ENCODE measurements at regions not wholly inside any gene's neighbourhood (a gene's known extent, or its start where the extent isn't known, plus 50 kb on each side); places are given as distances from the start of the nearest gene placed in this dataset.
"Not testable (repeated sequence)": the region's sequence is repeated elsewhere in the genome, so short reads cannot be mapped to it uniquely, and the experiment has no call there.

DNA sequence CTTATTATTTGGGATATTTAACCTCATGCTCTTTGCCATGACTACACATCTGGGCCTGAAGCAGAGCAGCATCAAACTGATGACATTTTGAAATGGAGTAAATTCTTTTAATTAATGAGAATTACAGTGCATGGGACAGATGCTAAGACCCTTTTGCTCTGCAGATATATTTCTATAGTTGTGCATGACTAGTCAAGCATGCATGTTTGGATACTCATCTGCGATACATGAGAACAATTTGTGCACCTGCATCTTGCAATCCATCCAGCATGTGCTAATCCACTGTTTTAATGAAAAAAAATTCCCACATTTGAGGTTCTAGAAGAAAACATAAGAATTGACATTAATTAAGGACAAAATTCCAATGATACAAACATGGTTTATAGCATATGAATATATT, 1047.6 kb upstream of the ACO1 start:
- no peak for DNase-seq

DNA sequence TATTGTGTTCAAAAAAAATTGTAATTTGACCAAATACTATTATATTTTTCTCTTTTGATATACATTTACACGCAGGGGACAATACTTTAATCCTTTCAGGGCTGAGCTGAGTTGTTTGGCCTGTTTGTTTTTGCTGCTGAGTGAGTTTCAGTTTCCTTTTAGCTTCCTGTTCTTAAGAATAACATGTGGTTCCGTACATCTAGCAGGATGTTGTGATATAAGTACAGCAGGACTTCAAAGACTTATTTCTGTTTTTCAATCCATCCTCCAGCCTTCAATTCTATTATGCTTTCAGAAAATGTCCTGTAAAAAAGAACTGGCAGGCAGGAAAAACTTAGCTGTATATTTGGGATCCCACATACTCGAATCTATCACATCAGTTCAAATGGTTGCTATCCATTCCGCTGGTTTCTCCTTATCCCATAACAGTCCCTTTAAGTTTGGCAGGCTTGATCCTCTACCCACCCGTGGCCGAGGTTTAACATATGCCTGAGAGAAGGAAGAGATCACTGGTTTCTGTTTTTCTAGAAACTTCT, 1037.3 kb upstream of the ACO1 start:
- no peak for DNase-seq

DNA sequence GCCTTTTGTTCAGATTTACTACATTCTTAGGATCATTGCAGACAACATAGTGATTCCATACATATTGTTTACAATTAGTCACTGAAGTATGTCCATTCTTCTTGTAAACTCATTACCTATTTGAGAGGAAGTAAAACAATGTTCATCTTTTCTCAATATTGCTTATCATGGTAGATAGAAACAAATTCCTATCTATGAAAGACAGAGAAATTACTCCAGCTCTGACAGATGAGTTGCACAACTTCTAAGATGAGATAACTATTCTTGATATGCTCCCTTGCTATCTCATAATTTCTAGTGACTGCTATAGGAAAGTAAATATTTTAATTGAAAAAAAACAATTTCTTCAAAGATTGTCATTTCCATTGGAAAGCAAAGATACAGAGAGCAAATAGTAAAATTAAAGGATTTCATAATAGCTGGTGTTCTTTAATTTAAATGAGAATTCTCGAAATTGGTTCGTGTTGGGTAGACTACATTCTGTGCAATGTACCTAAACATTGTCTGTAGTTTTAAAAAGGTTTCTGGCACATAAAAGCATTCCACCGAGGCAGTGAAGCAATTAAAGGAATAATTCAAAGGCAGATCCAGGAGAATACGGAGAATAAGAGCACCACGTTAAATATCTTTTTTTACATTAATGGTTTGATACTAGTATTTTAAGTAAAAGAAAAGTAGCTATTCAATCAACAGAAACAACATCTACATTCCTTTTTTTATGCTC, 1029.1 kb upstream of the ACO1 start:
- no peak for DNase-seq

DNA sequence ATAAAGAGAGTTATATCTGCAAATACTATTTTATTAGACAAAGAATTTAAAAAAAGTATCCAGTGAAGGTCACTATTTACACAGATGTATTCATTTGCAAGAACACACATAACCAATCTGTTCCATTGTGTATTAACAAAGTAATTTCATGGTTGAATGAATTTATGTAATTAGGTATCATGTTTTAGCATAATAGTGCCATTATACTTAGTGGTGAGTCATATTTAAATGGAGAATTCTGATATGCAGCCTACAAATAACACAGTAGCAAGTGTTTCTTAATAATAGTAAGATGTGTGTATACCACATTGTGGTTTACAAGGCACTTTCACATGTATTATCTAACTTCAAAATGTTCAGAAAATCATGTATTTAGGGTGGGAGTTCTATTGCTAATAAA, 1028.5 kb upstream of the ACO1 start:
- DNase-seq, result peak; percentile 2

DNA sequence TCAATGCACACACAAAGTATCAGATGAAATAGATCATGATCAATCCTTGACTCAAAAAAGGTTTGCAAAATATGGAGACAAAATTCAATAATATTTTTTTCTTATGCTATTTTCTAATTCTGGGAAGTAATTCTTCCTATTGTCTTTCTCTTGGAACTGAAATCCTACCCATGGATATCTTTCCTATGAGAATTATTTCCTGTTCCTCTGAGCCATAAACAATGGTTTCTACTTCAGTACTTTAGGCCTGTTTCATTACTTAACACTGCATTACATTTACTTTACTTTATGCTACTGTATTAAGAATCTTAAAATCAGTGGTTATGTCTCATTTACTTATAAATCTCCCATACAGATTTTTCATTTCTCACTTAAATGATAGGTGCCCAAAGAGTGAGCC, 1025.4 kb upstream of the ACO1 start:
- DNase-seq, result no peak

DNA sequence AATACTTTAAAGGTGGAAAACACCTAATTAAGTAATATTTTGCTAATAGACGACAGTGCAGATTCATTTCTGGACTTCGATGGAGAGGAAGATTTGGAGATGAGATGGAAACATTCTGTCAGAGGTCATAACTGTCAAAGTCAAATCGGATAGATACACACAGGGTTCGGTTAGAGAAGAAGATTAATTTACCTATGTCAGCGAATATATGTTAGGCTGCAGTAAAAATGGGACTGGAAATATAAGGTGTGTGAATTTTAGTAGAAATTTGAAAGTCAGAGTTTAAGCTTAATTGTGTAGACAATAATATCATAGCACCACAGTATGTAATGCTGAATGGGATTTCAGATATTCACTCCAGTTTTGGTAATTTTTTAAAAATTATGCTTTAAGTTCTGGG, 1020.3 kb upstream of the ACO1 start:
- no peak for DNase-seq

DNA sequence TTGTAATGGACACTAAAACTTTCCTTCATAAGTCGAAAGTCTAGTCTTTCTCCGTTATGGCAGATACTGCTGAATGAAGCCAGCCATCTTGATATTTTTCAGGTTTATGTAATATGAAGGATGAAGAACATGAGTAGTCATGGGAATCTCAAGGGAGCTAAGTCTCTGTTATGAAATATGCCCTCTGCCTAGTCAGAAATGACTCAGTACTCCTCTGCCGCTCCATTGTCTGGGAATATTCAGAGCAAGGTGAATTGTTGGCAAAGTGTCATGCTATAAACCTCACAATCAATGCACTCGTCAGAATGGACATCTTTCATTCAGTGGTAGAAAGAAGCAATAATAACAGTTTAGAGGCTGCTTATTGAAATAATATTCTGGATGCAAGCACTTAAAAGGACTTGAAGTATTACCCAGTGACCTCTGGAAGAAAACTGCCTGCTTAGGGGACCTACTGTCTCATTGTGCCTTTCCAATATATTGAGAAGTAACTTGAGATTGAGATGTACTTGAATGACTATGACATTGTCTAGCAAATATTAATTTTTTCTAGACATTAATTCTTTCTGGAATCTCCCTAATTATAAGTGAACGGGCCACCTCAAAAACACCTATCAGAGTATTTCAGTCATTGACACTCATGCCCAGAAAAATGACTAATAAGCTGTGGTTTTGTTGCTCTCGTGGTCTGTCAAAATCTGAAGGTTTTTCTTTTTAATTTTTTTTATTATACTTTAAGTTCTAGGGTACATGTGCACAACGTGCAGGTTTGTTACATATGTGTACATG, 1011.5 kb upstream of the ACO1 start:
- DNase-seq, result no peak

DNA sequence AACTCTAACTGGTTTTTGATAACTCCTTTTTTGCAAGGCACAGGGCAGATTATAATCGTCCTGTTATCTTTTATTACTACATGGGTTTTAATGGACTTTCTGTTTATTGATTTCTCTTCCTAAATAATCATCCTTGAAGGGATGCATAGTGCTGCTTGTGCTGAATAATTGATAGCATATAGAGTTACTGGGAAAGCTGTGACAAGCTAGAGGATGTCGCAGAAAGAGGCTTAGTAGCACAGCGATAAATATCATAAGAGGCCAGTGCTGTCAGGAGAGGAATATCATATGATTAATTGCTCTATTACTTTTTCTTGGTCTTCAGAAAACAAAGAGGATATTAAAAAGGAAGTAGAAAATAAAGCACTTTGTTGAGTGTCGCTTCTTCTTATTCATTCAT, 1007.1 kb upstream of the ACO1 start:
- DNase-seq, result no peak

DNA sequence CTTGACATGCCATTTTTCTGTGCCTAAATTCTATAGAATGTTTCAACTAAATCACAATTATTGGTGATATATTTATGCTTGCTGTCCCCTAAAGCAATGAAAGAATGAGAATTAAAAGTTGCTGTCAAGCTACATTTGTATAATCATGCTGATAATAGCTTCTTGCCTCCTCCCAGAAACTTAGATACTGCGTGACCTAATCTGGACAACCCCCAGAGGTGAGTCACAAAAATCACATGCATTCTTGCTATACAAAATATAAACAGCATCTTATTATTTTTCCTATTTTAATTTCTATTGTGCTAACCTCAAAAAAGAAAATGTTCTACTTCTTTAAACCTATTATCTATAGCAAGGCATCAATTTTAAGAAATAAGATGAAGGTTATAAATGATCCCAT, 995.8 kb upstream of the ACO1 start:
- DNase-seq, result no peak

DNA sequence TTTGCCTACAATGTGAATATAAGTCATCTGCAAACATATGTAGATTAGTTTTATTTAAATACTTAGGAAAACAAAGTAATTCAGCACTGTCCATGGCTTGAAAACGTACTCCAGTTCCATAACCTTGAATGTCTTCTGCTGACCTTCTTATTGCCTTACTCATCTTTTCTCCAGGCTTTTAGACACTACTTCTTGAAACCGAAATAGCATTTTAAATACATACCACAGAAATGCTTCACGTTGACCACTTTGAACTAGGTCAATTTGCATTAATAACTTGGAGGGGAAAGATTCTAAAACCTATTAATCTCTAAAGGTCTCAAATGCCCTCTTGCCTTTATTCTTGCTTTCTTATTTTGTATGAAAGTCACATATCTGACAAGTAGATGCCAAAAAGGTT, 995.4 kb upstream of the ACO1 start:
- DNase-seq, result no peak

DNA sequence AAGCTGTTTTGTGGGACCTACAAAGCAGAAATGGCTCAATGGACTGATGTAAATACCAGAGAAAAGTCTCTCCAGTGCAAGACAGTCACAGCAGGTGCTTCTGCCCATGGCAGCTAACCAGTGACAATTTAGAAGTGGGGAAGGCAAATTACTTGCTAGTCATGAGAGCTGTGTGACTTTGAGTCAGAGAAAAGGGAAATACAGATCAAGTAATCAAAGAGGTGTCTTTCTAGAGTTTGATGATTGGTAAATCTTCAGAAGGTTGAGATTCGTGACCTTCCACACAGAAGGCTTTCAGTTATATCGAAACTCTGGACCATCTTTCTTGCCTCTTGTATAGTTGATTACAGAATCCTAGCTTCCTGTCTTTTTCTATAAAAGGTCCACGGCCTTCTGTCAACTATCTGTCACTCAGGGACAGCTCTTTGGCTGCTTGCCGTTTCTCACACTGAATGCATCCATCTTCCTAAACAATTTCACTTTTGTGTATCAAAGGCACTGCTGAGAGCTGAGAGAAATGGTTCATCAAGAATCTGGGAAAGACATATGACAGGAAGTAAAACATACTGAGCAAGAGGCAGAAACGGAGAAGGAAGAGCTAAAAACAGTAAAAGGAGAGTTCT, 993.9 kb upstream of the ACO1 start:
- no peak for DNase-seq

DNA sequence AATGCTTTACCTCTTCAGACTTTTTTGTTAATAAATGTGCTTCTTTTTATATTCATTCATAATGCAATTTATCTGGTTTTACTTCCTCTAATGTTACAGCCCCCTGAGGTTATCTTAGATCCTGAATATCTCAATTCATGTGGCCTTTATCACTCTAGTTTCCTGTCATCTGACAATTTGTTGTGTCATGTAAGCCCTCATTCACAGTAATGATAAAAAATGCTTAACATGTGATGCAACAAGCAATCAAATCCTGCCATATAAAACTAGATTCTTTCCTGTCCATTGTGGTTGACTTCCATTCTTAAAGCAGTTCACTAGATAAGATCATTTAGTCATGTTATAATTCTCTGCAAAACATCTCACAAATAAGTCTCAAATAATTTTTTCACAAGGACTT, 991.2 kb upstream of the ACO1 start:
- no peak for DNase-seq

DNA sequence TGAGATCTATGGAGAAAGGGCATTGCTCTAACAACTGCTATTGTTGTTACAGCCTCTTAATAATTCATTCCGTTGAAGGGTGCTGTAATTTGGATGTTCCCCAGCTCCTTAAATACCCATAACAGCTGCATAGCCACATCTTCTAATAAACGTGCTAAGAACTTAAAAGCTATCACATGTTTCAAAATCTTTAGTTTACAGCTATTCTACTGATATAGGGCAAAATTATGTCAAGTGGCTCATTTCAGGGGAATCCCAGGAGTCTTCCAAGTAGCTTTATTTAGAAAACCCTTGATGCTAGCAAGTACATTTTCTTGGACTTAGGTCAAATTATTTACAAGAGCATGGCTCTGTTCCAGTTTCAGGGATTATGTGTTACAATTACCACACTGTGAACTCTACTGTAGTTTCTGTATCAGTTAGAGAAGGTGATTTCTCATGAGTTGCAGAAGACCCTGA, 990.4 kb upstream of the ACO1 start:
- peak; percentile 99 for DNase-seq

DNA sequence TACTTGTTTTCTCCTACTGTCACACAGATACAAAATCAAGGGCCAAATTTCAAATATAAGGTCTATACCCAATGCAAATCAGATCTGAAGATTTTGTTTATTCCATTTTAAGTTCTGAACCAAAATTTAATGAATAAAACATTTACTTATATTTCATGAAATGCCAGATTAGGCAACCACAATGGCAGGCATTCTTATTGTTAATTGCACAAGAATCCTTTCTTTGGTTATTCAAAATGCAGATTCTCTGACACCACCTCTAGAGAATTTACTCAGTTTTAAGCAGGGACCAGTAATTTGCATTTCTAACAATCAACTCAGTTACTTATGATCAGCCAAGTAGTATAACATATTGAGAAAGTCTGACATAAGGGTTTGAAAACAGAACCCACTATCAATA, 972.4 kb upstream of the ACO1 start:
- DNase-seq, result no peak

DNA sequence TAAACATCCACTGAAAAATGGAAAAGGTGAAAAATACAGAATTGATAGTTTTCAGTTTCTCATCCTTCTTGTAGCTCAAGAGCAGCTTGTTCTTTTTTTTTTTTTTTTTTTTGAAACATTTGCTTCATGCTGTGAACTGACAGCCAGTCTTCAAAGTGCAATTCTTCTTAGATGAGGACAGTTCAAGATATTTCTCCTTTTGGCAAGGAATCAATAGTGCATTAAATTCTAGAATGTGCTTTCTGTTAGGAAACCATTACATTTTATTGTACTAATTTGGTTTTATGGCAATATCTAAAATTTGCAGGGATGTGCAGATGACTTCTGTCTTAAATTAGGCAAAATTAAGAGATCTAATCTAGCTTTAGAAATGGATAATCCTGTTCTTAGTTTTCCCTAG, 969.3 kb upstream of the ACO1 start:
- no peak for DNase-seq

DNA sequence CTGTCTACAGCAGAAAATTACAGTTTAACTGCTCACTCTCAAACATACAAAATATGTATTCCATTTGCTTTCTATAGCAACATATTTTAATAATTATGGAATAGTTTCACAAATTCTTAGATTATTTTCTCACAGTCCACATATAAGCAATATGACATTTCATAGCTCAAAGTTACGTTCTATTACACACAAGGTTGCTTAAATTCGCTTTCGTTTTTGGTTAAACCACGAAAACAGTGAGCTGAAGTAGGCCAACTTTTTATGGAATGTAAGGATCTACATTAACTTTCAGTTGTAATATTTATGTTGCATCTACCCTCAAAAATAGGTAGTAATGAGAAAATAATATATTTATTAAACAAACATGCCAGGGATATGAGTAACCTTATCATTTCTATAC, 966.0 kb upstream of the ACO1 start:
- DNase-seq, result no peak

DNA sequence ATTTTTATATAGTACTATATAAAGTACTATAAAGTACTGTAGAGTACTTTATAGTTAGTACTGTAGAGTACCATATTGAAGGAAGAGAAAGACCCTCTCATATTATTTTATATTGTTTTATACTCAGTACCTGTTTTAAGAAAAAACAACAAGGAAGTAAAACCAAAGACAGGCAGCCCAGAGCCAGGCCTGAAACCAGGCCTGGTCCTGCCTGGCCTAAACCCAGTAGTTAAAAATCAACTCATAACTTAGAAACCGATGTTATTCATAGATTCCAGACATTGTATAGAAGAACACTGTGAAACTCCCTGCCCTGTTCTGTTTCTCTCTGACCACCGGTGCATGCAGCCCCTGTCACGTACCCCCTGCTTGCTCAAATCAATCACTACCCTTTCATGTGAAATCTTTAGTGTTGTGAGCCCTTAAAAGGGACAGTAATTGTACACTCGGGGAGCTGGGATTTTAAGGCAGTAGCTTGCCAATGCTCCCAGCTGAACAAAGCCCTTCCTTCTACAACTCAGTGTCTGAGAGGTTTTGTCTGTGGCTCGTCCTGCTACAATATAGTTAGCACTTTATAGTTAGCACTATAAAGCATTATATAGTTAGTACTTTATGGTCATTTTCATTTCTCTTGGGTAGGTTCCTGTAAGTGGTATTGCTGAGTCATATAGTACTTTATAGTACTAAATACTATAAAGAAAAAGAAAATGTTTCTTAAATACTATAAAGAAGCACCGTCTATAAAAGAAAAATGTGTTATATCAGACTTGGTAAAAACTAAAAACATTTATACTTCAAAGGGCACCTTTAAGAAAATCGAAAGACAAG, 940.6 kb upstream of the ACO1 start:
- not testable (repeated sequence) for DNase-seq

DNA sequence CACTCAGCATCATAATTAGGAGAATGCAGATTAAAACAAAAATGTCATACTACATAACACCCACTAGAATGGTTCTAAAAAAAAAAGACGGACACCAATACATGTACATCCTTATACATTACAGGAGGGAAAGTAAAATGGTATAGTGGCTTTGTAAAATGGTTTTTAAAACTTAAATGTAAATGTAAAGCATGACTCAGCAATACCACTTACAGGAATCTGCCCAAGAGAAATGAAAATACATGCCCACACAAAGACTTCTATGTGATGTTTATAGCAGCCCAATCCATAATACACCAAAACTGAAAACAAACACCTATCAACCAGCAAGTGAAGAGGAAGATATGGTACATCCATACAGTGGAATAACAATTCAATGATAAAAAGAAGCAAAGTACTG, 939.1 kb upstream of the ACO1 start:
- no peak for DNase-seq

DNA sequence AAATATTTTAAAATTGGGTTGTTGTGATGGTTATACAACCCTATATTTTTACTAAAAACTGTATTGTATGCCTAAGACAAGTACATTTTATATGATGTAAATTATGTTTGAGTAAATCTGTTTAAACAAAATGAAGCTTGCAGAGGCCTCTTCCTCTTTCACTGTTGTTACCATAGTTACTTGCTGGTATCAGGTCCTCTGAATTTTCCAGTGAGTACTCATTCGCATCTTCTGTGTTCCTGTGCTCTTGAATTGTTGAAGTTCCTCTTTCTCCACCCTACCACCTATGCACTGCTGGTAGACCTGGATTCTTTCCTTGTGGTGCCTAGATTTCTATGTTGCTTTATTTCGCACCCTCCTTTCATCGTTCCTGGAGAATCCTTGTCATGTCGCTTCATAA, 938.5 kb upstream of the ACO1 start:
- DNase-seq, result no peak

DNA sequence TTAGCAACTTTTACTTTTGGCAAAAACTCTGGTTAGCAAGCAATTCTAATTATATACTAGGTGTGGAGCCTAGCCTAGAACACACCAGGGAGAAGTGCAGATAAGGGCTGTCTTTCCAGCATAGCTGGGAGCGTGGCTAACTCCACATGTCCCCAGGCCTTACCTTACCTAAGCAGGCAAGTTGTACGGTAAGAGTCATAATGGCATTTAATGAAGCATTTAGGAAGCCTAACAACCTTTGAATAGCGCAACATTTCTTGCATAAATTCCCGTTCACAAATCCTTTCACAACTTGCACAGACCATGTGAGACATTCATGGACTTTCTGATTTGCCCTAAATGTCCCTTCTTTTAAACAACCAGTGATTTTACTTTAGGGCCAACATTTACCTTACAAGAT, 917.4 kb upstream of the ACO1 start:
- DNase-seq, result no peak

DNA sequence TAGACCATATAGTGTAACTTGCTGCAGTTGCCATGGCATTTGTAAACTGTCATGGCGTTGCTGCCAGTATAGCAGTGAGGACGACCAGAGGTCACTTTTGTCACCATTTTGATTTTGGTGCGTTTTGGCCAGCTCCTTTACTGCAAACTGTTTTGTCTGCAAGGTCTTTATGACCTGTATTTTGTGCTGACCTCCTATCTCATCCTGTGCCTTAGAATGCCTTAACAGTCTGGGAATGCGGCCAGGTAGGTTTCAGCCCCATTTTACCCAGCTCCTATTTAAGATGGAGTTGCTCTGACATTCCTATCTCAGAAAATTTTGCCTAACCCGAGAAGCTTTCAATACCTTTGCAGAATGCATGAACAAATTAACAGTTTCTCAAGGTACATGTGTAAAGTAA, 914.4 kb upstream of the ACO1 start:
- DNase-seq, result no peak

DNA sequence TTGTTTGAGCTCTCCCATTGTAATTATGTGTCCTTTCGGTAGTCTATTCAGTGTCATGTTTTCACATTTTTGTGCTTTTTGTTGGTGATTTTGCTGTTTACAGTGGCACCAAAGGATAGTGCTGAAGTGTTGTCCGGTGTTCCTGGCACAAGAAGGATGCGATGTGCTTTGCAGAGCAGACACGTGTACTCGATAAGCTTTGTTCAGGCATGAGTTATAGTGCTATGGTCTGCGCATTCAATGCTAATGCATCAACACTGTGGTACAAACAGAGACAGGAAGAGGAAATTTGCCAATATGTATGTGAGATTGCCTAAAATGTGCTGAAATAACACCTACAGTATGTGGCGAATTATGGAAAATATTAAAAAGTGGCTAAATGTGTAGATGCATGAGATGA, 913.4 kb upstream of the ACO1 start:
- no peak for DNase-seq

DNA sequence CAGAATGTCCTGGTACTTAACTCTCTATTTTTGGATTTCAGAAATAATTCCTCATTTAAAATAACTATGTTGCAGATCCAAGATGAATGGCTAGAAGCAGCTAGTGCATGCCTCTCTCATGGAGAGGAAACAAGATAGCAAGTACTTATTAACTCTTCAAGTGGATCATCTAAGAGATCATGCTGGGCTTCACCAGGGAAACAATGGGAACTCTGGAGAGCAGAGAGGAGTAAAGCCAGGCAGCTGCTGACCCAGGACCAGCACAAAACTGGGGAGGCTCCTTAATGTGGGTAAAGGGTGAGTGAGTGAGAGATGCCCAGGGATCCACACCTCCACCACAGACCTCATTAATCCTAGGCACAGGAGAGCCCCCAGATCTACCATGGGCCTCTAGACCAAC, 897.8 kb upstream of the ACO1 start:
- peak; percentile 5 for DNase-seq
